Lower leg skin (tissue), 3 donors: ENCODE measurements at regions not wholly inside any gene's neighbourhood (a gene's known extent, or its start where the extent isn't known, plus 50 kb on each side); places are given as distances from the start of the nearest gene placed in this dataset.

Source experiments
- CTCF ChIP-seq, 3 donors: fragments of 450-650 bp; IDR thresholded peaks; one replicate each; pipeline ENCODE4 v1.5.1; 2016; ENCODE audit warnings: antibody characterized with exemption in 3 of 3, mild to moderate bottlenecking in 3 of 3, moderate library complexity in 2 of 3
- POLR2A ChIP-seq, 2 donors: fragments of 450-650 bp; IDR thresholded peaks; one replicate each; pipeline ENCODE4 v1.6.1; 2016 to 2017; ENCODE audit warnings: antibody characterized with exemption in 2 of 2, mild to moderate bottlenecking in 1 of 2, moderate library complexity in 1 of 2

GRCh38 chr2:7165736-7166135 is 248.5 kb downstream of the RNF144A start:
- TF ChIP-seq POLR2A (IDR thresholded peaks at IDR 0.05) (no peak), CTCF (IDR thresholded peaks at IDR 0.05) (no peak)
